Natural killer cell (primary cell): ENCODE measurements at regions not wholly inside any gene's neighbourhood (a gene's known extent, or its start where the extent isn't known, plus 50 kb on each side); places are given as distances from the start of the nearest gene placed in this dataset.

Source experiments
- ATAC-seq, 3 donors: fragments of 150-1000 bp in 2 of 3; fragments of 200-7000 bp in 1 of 3; cut with Tn5 transposase; 1 replicate in 1 of 3; 2 replicates in 2 of 3; pipeline ENCODE4 v1.10.0; 2021; ENCODE audit warnings: mild to moderate bottlenecking in 2 of 3, moderate library complexity in 2 of 3
- DNase-seq, 2 donors: peaks; one replicate each; pipeline versions ENCODE4 v3.0.0 to v3.0.0-alpha.2; 2013 to 2021; ENCODE audit warnings: mixed read lengths in 1 of 2
- H3K27ac ChIP-seq: one replicate; pipeline ENCODE4 v1.5.1; 2013; ENCODE audit warnings: mild to moderate bottlenecking, low read length
- H3K27me3 ChIP-seq: one replicate; pipeline ENCODE4 v1.6.1; 2013; ENCODE audit warnings: low read length; ENCODE audit not compliant: control insufficient read depth, insufficient read depth
- H3K36me3 ChIP-seq: one replicate; pipeline ENCODE4 v1.6.1; 2013; ENCODE audit warnings: low read length; ENCODE audit not compliant: control insufficient read depth, insufficient read depth
- H3K4me1 ChIP-seq: one replicate; pipeline ENCODE4 v1.6.1; 2013; ENCODE audit warnings: low read length; ENCODE audit not compliant: control insufficient read depth, insufficient read depth
- H3K4me3 ChIP-seq: one replicate; pipeline ENCODE4 v1.5.1; 2013; ENCODE audit warnings: low read length
- H3K9me3 ChIP-seq: one replicate; pipeline ENCODE4 v1.6.1; 2013; ENCODE audit warnings: low read length; ENCODE audit not compliant: control insufficient read depth, insufficient read depth
- H3K27ac Mint-ChIP-seq, 2 donors: one replicate each; pipeline ENCODE4 v1.8.0; 2022; ENCODE audit warnings: mild to moderate bottlenecking in 2 of 2, mixed read lengths in 2 of 2, moderate library complexity in 1 of 2
- H3K27me3 Mint-ChIP-seq, 2 donors: one replicate each; pipeline ENCODE4 v1.8.0; 2022; ENCODE audit warnings: low read depth in 2 of 2, mixed read lengths in 2 of 2
- H3K36me3 Mint-ChIP-seq: one replicate; pipeline ENCODE4 v1.8.0; 2022; ENCODE audit warnings: mixed read lengths
- H3K4me1 Mint-ChIP-seq, 2 donors: one replicate each; pipeline ENCODE4 v1.8.0; 2022; ENCODE audit warnings: mixed read lengths in 2 of 2
- H3K4me3 Mint-ChIP-seq: one replicate; pipeline ENCODE4 v1.8.0; 2022; ENCODE audit warnings: mild to moderate bottlenecking, moderate library complexity, mixed read lengths
- H3K9me3 Mint-ChIP-seq, 2 donors: one replicate each; pipeline ENCODE4 v1.8.0; 2022; ENCODE audit warnings: mixed read lengths in 2 of 2
- WGBS: methylation state at CpG from one replicate; pipeline ENCODE4 v1.1.7; 2013; ENCODE audit warnings: missing lambda C conversion rate; ENCODE audit not compliant: insufficient coverage; 5-methylcytosine and 5-hydroxymethylcytosine counted together
- intact Hi-C: fragments of 100-400 bp; cut with micrococcal nuclease; formaldehyde crosslinking; loops from one replicate; pipeline ENCODE4 v1.14.2; 2022
- TF ChIP-seq, protein P1 (sequence below): fragments of 200-600 bp; IDR thresholded peaks from one replicate; pipeline ENCODE4 v1.8.0; 2022; ENCODE audit warnings: antibody characterized with exemption

DNA sequence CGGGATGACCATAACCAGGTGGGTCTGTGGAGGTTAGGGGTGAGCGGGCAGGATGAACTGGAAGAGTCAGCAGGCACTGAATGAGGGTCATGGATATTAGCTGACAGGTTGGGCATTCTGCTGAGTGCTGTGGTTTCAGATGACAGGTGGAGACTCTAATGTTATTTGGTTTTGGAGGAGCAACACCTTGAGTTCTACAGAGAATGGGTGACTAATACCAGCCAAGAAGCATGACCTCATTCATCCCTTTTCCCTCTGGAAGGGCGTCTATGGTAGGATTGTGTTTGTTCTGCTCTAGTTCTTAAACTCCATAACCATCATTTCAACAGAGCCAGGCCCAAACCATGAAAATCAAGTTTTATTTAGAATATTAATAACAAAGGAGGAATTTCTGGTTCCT, 550.7 kb upstream of the LMCD1 start:
- peaks cover 3 to 5% of the 10 kb centered on the region in 2 donors for H3K9me3 Mint-ChIP-seq
- Histone ChIP-seq H3K9me3 (no peaks in the 10 kb centered on the region), H3K27ac (no peak overlapping the region), H3K4me3 (no peak overlapping the region), H3K4me1 (no peaks in the 10 kb centered on the region), H3K36me3 (no peaks in the 10 kb centered on the region), H3K27me3 (no peaks in the 10 kb centered on the region)
- no peaks in the 10 kb centered on the region for H3K36me3 Mint-ChIP-seq
- H3K27me3 Mint-ChIP-seq = peaks cover 0 to 6% of the 10 kb centered on the region in 2 donors
- no peak for DNase-seq
- no peak overlapping the region for H3K27ac Mint-ChIP-seq
- 94% methylated on average over 2 of the region's 3 CpGs for whole genome bisulfite sequencing
- no peak overlapping the region for H3K4me3 Mint-ChIP-seq
- TF ChIP-seq, protein P1, sequence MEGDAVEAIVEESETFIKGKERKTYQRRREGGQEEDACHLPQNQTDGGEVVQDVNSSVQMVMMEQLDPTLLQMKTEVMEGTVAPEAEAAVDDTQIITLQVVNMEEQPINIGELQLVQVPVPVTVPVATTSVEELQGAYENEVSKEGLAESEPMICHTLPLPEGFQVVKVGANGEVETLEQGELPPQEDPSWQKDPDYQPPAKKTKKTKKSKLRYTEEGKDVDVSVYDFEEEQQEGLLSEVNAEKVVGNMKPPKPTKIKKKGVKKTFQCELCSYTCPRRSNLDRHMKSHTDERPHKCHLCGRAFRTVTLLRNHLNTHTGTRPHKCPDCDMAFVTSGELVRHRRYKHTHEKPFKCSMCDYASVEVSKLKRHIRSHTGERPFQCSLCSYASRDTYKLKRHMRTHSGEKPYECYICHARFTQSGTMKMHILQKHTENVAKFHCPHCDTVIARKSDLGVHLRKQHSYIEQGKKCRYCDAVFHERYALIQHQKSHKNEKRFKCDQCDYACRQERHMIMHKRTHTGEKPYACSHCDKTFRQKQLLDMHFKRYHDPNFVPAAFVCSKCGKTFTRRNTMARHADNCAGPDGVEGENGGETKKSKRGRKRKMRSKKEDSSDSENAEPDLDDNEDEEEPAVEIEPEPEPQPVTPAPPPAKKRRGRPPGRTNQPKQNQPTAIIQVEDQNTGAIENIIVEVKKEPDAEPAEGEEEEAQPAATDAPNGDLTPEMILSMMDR = no peak
- intact Hi-C loops = no loop called here
- H3K4me1 Mint-ChIP-seq = no peaks in the 10 kb centered on the region
- ATAC-seq = no peak

DNA sequence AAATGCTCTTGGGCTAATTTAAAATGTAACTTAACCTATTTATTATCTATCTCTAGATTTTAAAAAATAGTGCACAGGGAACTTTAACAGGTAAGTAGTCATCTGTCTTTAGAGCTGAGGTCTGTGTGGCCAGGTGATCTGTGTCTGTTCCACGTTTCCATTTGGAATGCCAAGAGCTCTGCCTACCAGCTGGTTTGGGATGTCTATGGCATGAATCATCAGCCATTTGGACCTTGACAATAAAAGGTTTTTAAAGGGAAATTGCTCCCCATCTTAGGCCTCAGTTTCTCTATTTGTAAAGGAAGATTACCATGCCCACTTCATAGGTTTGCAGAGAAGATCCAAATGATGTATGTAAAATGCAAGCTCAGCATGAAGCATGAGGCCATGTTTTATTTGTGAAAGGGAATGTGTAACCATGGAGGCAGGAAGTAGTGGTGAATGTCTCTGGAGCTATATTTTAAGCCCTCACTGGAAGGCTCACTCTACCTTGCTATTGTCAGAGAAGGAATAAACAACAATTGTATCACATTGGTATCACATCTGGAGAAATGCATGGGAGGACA, 548.1 kb upstream of the LMCD1 start:
- H3K4me1 Mint-ChIP-seq = no peaks in the 10 kb centered on the region
- Histone ChIP-seq H3K27me3 (no peaks in the 10 kb centered on the region), H3K4me1 (no peaks in the 10 kb centered on the region), H3K4me3 (no peak overlapping the region), H3K27ac (no peak overlapping the region), H3K36me3 (no peaks in the 10 kb centered on the region), H3K9me3 (no peaks in the 10 kb centered on the region)
- H3K36me3 Mint-ChIP-seq = no peaks in the 10 kb centered on the region
- TF ChIP-seq, protein P1 = no peak
- DNase-seq (no peak), ATAC-seq (no peak)
- WGBS = 44% methylated on average over 1 of the region's 1 CpG
- peaks cover 0 to 3% of the 10 kb centered on the region in 2 donors for H3K9me3 Mint-ChIP-seq
- H3K4me3 Mint-ChIP-seq = no peak overlapping the region
- H3K27ac Mint-ChIP-seq = no peak overlapping the region
- intact Hi-C loops = no loop called here
- H3K27me3 Mint-ChIP-seq = peaks cover 0 to 6% of the 10 kb centered on the region in 2 donors

DNA sequence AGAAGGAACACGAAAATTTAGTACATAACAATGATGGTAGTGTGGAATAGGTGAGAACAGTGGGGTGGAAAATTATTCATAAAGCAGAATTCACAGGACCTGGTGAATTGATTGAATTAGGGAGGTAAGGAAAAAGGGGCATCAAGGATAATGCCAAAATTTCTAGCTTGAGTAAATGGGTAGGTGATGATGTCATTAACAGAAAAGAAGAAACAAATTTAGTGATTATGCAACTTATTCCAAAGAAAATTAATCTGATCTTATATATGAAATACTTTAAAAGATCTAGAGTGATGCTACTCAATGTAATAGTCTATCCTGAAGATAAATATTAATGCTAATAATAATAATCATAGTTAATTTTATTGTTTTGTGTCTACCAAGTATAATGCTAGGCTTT, 544.6 kb upstream of the LMCD1 start:
- no peaks in the 10 kb centered on the region for H3K4me1 ChIP-seq
- intact Hi-C loops = no loop called here
- no peak overlapping the region for H3K4me3 Mint-ChIP-seq
- H3K4me3 ChIP-seq = no peak overlapping the region
- H3K27me3 Mint-ChIP-seq = no peaks in the 10 kb centered on the region
- H3K36me3 Mint-ChIP-seq = no peaks in the 10 kb centered on the region
- DNase-seq = no peak
- H3K27ac Mint-ChIP-seq = no peak overlapping the region
- H3K9me3 ChIP-seq = no peaks in the 10 kb centered on the region
- H3K4me1 Mint-ChIP-seq = no peaks in the 10 kb centered on the region
- H3K27me3 ChIP-seq = no peaks in the 10 kb centered on the region
- TF ChIP-seq, protein P1 = no peak
- peaks cover 2 to 4% of the 10 kb centered on the region in 2 donors for H3K9me3 Mint-ChIP-seq
- 91% methylated on average over 1 of the region's 1 CpG for WGBS
- no peaks in the 10 kb centered on the region for H3K36me3 ChIP-seq
- no peak for ATAC-seq
- H3K27ac ChIP-seq = no peak overlapping the region

DNA sequence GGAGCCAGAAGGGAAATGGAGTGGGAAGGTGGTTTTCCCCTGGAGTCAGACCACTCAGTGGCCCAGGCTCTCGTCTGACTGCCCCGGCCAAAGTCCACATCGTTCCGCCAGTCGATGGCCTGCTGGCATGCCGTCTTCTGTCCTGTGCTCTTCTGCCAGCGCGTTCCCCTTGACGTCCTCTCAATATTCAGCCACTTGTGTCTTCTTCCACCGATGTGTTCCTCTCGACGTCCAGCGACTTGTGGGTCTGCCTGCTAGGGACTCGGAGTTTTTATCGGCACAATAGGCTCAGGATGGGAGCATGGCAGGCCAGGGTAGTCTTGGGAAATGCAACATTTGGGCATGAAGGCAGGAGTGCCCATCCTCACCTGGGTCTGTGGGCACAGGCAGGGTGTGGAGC, 542.5 kb upstream of the LMCD1 start:
- Mint-ChIP-seq H3K27ac (no peak overlapping the region), H3K9me3 (peaks cover 2 to 4% of the 10 kb centered on the region in 2 donors), H3K36me3 (no peaks in the 10 kb centered on the region), H3K27me3 (no peaks in the 10 kb centered on the region), H3K4me3 (no peak overlapping the region), H3K4me1 (no peaks in the 10 kb centered on the region)
- no peaks in the 10 kb centered on the region for H3K4me1 ChIP-seq
- no peak overlapping the region for H3K4me3 ChIP-seq
- H3K27me3 ChIP-seq = no peaks in the 10 kb centered on the region
- H3K36me3 ChIP-seq = no peaks in the 10 kb centered on the region
- H3K27ac ChIP-seq = no peak overlapping the region
- WGBS = 96% methylated on average over 15 of the region's 15 CpGs
- no peaks in the 10 kb centered on the region for H3K9me3 ChIP-seq
- no peak for ATAC-seq
- TF ChIP-seq, protein P1 = no peak
- no peak for DNase-seq
- intact Hi-C loops = no loop called here
